Left hindlimb (tissue), 1 donor: ENCODE measurements at regions not wholly inside any gene's neighbourhood (a gene's known extent, or its start where the extent isn't known, plus 50 kb on each side); places are given as distances from the start of the nearest gene placed in this dataset.

Experiments used
- DNase-seq: peaks from one replicate; pipeline ENCODE4 v3.0.0-alpha.2; 2018

DNA sequence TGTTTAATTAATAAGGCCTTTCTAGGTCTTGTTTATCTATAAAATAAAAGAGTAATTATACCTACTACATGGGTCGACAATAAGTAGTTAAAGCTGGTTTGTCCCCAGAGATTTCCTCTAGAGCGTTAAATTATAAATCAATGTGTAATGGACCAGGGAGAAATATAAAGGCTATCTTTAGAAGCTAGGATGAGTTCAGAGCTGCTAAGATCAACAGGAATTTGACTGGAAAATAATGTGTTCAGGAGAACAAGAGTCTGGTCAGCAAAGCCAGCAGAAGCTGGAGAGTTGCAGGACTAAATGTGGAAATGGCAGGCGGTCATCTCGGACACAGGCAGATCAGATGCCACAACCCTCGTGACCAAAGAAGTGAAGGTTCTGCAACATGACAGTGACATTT lies 428.8 kb downstream of the EPM2A start:
- no peak for DNase-seq

GRCh38 chr6:145309842-145310535 lies 425.3 kb downstream of the EPM2A start:
- no peak for DNase-seq

DNA sequence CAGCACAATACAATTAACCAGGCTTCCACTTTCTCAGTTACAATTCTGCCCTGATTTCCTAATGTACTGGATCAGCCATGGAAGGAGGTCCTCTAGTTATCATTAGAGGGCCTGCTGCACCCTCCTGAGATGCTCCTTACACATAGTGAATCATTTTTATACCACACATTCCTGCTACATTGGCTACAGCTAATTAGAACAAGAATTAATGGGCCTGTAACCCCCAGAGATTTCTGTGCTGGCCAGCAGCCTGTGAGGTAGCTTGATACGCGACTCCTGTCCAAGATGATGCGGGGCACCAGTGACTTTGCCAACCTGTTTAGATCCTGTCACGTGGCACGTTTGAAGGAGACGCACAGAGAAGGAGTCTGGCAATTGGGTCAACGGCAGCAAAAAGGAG lies 422.8 kb downstream of the EPM2A start:
- DNase-seq, result no peak

- no peak for DNase-seq
Measured at GRCh38 chr6:145313041-145313855, 422.1 kb downstream of the EPM2A start.

DNA sequence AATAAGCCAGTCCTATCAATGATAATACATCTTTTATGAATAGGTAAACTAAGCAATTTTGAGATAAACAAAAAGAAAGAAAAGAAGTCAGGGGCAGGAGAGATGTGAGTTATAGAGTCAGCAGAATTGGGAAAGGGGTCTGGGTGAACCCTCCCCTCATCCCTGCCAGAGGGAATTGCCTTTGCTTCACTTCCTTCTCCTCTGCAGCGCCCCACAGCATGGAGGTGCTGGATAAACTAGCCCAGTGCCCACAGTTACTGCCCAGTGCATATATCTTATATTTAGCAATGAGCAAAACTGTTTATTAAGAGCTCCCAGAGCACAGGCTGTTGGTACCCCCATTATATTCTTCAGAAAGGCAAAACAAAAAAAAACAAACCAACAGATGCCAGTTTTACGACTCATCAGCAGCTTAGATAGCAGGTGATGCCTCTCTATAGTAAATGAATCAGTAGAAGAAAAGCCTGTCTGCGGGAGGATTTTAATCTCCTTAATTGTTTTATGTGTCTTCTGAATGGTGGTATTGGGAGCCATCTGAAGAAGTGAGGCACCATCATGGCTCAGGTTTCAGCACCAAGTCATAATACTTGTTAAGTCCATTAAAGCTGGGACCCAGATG lies 419.2 kb downstream of the EPM2A start:
- DNase-seq, result no peak

DNA sequence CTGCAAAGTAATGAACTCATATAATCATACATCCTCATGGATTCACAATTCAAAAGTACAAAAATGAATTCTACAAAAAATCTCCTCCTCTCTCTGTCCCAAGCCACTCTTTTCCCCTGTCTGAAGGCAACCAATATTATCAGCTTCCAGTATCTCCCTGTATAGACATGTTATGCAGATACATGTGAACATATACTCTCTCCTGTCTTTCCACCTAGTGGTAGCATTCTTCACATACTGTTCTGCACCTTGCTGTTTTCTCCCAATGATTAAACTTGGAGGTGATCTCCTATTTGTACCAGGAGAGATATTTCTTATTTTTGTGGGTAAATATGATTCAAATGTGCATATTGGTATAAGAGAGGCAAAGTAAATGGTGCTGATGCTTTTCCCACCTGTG lies 416.4 kb downstream of the EPM2A start:
- no peak for DNase-seq

DNA sequence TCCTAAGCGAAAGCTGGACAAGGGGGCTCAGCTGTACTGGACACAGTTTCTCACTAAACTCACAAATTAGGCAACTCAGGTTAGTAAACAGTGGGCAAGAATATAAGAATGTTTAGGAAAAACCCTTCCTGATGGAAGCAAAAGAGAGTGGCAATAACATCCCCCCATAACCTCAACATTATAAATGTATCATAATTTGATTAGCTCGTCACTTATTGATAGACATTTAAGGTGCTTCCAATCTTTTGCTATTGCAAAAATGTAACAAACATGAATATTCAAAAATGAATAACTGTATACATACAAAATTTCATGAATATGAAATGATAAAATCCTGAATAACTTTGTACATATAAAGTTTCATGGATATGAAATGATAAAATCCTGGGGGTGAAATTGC lies 415.7 kb downstream of the EPM2A start:
- no peak for DNase-seq

GRCh38 chr6:145323646-145324045 lies 411.7 kb downstream of the EPM2A start:
- DNase-seq, result no peak

GRCh38 chr6:145327586-145327985 lies 407.7 kb downstream of the EPM2A start:
- no peak for DNase-seq

GRCh38 chr6:145329257-145329656 lies 406.1 kb downstream of the EPM2A start:
- DNase-seq, result no peak

- DNase-seq, result no peak
Measured at GRCh38 chr6:145331066-145331465, 404.3 kb downstream of the EPM2A start.

- DNase-seq, result no peak
Measured at GRCh38 chr6:145332011-145332410, 403.3 kb downstream of the EPM2A start.

GRCh38 chr6:145336119-145336518 lies 399.2 kb downstream of the EPM2A start:
- DNase-seq, result no peak

GRCh38 chr6:145339089-145339488 lies 396.2 kb downstream of the EPM2A start:
- DNase-seq, result no peak

- no peak for DNase-seq
Measured at GRCh38 chr6:145340256-145340655, 395.1 kb downstream of the EPM2A start.

DNA sequence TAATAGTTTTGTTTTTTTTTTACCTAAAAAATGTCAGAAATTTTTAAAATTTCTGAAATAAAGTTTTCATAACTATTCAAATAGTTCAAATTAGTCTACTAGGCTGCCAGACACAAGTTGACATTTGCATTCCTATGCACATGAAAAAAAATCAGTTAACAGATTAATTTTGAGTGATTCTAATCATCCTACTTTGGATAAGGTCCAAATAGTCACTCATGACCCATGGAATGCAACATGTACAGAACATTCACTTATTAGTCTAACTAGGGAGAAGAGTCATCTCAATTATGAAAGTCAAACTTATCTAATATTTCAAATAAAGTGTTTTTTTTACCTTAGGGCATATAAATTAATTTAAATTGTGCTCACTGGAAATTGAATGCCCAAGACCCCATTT lies 390.2 kb downstream of the EPM2A start:
- DNase-seq, result no peak

GRCh38 chr6:145347216-145347615 lies 388.1 kb downstream of the EPM2A start:
- no peak for DNase-seq

- no peak for DNase-seq
Measured at GRCh38 chr6:145349950-145350510, 385.3 kb downstream of the EPM2A start.

- DNase-seq, result no peak
Measured at GRCh38 chr6:145350928-145351327, 384.4 kb downstream of the EPM2A start.

DNA sequence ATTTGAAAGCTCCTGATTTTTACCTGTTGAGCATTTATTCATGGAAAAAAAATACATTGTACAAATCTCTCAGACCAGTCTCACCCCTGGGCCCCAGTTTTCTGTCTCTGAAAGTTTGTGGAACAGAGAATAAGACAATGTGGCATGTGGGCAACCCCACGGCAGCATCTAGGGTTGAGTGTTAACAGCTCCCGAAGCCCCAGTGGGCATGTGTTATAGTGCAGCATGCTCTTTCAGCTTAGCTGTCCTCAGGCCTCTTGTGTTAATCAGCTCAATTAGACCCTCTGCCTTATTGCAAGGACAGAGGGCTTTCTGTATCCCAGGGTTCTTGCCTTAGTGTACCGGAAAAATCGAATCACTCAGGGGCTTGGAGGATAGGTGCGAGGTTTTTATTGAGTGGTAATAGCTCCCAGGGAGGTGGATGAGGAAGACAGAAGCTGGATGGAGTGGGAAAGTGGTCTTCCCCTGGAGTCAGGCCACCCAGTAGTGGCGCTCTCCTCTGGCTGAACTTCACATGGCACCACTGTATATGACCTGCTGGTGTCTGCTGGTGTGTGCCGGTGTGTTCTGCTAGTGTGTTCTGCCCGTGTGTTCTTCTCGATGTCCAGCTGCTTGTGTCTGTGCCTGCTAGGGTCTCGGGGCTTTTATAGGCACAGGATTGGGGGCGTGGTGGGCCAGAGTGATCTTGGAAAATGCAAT lies 382.8 kb downstream of the EPM2A start:
- DNase-seq, result no peak

DNA sequence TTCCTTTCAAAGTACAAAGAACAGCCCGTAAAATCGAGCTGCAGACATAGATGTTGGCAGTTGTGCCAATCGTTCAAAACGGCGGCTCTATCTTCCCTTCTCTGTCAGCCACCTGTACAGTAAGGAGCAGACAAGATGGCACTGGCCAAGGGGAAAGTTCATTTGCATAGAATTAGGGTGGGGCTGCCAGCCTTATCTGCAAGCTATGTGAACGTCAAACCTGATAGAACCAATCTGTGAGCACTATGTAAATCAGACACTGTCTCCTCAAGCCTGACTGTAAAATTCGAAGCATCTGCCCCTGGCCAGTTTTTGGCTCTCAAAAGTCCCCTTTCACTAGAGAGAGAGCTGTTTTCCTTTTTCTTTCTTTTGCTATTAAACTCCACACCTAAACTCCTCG lies 374.5 kb downstream of the EPM2A start:
- DNase-seq, result no peak

DNA sequence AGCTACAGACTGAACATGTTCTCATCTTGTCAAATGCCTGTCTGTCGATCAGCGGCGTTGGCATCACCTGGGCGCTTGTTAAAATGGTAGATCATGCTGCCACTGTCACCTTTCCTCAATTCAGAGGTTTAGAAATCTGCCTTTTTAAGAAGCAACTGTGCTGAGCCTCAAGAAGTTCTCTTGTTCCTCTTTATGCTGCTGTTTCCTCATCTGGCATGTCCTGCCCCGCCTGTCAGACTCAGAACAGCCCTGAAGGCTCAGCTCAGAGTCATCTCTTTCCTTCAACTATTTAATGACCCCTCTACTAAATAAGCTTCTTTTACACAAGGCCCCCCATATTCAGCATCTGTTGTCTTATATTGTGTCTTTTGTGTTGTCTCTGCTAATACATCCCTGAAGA lies 368.2 kb downstream of the EPM2A start:
- no peak for DNase-seq

DNA sequence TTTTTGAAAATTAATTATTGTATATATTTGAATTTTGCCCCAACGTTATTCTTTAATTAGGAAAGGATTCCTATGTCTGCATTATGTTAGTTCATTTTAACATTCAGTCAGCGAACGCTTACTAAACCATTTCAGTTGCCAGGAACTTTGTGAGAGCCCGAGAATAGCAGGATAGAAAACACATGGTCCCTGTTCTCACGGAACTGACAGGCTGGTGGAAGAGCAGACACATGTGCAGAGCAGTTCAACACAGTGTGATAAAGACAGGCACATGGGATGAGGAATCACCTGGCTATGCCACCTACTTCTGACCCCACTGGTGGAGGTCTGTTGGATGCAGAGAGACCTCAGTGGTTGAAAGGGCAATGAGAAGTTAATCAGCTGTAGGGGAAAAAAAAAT lies 367.2 kb downstream of the EPM2A start:
- DNase-seq, result no peak
